Lower leg skin (tissue), 3 donors: ENCODE measurements at regions not wholly inside any gene's neighbourhood (a gene's known extent, or its start where the extent isn't known, plus 50 kb on each side); places are given as distances from the start of the nearest gene placed in this dataset.

Experiments used
- CTCF ChIP-seq, 3 donors: fragments of 450-650 bp; IDR thresholded peaks; one replicate each; pipeline ENCODE4 v1.5.1; 2016; ENCODE audit warnings: antibody characterized with exemption in 3 of 3, mild to moderate bottlenecking in 3 of 3, moderate library complexity in 2 of 3
- POLR2A ChIP-seq, 2 donors: fragments of 450-650 bp; IDR thresholded peaks; one replicate each; pipeline ENCODE4 v1.6.1; 2016 to 2017; ENCODE audit warnings: antibody characterized with exemption in 2 of 2, mild to moderate bottlenecking in 1 of 2, moderate library complexity in 1 of 2

DNA sequence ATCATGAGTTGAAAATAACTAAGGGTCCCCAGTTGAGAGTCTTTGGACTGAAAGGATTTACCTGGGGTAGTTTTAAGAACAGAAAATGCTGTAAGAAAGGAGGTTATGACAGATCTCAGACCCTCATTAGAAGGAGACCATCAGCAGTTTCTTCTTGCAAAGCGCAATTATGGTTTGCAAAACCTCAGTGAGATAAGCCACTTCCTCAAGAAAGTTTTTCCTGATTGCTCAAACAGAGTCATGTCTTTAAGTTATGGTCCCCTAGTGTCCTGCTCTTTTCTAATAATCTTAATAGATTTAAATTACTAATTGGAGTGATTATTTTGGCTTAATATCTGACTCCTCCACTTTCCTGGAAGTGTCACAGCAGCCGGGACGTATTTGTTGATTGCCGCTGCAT is 293.2 kb upstream of the KLF4 start:
- TF ChIP-seq CTCF (IDR thresholded peaks at IDR 0.05) (no peak), POLR2A (IDR thresholded peaks at IDR 0.05) (no peak)
